ENCODE measurements at regions not wholly inside any gene's neighbourhood (a gene's known extent, or its start where the extent isn't known, plus 50 kb on each side); places are given as distances from the start of the nearest gene placed in this dataset.

DNA sequence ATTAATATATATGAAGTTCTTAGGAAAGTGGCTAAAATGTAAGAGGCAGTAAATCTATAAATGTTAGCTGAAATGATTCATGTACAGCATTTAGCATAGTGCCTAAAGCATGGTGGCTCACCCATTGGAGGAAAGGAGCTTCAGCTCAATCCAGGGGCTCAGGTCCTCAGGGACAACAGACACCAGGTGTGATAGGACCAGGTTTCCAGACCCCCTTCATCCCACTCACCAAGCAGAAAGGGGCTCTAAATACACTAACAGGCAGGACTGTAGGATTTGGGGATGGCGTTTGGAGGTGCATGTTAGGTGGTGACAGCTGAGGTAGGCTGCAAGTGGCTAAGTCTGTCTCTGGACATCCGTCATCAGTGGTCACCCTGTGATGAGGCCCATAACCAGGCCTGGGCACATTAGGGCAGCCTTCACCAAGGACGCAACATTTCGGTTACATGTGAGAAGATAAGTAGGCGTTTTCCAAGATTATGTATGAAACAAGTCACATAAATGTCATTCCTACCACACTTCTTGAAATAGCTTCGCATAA is 233.1 kb downstream of the C1orf94 start:
- TF ChIP-seq, protein P1, sequence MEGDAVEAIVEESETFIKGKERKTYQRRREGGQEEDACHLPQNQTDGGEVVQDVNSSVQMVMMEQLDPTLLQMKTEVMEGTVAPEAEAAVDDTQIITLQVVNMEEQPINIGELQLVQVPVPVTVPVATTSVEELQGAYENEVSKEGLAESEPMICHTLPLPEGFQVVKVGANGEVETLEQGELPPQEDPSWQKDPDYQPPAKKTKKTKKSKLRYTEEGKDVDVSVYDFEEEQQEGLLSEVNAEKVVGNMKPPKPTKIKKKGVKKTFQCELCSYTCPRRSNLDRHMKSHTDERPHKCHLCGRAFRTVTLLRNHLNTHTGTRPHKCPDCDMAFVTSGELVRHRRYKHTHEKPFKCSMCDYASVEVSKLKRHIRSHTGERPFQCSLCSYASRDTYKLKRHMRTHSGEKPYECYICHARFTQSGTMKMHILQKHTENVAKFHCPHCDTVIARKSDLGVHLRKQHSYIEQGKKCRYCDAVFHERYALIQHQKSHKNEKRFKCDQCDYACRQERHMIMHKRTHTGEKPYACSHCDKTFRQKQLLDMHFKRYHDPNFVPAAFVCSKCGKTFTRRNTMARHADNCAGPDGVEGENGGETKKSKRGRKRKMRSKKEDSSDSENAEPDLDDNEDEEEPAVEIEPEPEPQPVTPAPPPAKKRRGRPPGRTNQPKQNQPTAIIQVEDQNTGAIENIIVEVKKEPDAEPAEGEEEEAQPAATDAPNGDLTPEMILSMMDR (IDR thresholded peaks at IDR 0.05), result no peak
- no peak for TF ChIP-seq POLR2A (IDR thresholded peaks at IDR 0.05)

Measured in right lobe of liver (tissue), 4 donors.